ENCODE measurements at regions not wholly inside any gene's neighbourhood (a gene's known extent, or its start where the extent isn't known, plus 50 kb on each side); places are given as distances from the start of the nearest gene placed in this dataset.

DNA sequence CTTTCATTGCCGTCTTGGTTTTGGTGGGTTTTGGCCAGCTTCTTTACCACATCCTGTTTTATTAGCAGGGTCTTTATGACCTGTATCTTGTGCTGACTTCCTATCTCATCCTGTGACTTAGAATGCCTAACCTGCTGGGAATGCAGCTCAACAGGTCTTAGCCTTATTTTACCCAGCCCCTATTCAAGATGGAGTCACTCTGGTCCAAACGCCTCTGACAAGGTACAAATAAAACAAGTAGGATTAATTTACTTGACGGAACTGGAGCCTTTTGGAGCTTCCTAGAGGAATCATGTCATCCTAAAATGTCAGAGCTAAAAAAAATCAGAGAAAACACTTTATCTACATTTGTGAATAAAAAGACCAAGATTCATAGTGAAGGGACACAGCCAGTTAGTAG is 66.2 kb upstream of the ATXN3L start:
- no peak for TF ChIP-seq CTCF (IDR thresholded peaks at IDR 0.05)
- TF ChIP-seq POLR2A (IDR thresholded peaks at IDR 0.05) = no peak
- TF ChIP-seq POLR2AphosphoS5 (IDR thresholded peaks at IDR 0.05) = no peak
